Fibroblast of lung (primary cell): ENCODE measurements at regions not wholly inside any gene's neighbourhood (a gene's known extent, or its start where the extent isn't known, plus 50 kb on each side); places are given as distances from the start of the nearest gene placed in this dataset.

ENCODE experiments used
- DNase-seq, 2 donors: peaks; one replicate each; pipeline versions ENCODE4 v3.0.0 to v3.0.0-alpha.2; 2010; ENCODE audit warnings: low read depth in 2 of 2
- H2AFZ ChIP-seq: 2 replicates; pipeline ENCODE4 v1.5.1; 2012; ENCODE audit warnings: low read length, control low read depth, inconsistent platforms
- H3K27ac ChIP-seq: 2 replicates; pipeline ENCODE4 v1.5.1; 2011; ENCODE audit warnings: low read length, control low read depth; ENCODE audit not compliant: insufficient read depth
- H3K27me3 ChIP-seq: 2 replicates; pipeline ENCODE4 v1.5.1; 2011; ENCODE audit warnings: mild to moderate bottlenecking, low read length; ENCODE audit not compliant: control insufficient read depth, insufficient read depth
- H3K36me3 ChIP-seq: 2 replicates; pipeline ENCODE4 v1.5.1; 2011; ENCODE audit warnings: low read length; ENCODE audit not compliant: control insufficient read depth, insufficient read depth
- H3K4me1 ChIP-seq: 2 replicates; pipeline ENCODE4 v1.5.1; 2011; ENCODE audit warnings: low read length; ENCODE audit not compliant: control insufficient read depth, insufficient read depth; ENCODE audit errors: extremely low read depth
- H3K4me2 ChIP-seq: 2 replicates; pipeline ENCODE4 v1.5.1; 2011; ENCODE audit warnings: low read length, control low read depth; ENCODE audit not compliant: insufficient read depth; ENCODE audit errors: extremely low read depth
- H3K4me3 ChIP-seq, 4 experiments: fragments of 200-600 bp in 1 of 4; sonication (generic) in 1 of 4; replicated peaks in 1 of 4; 2 replicates each; pipeline ENCODE4 v1.5.1; 2011 to 2016; ENCODE audit warnings: low read length in 4 of 4, low read depth in 3 of 4, mild to moderate bottlenecking in 3 of 4, control low read depth in 2 of 4, inconsistent platforms in 1 of 4, mixed read lengths in 1 of 4; ENCODE audit not compliant: insufficient read depth in 1 of 4; ENCODE audit errors: control extremely low read depth in 1 of 4
- H3K79me2 ChIP-seq: 2 replicates; pipeline ENCODE4 v1.5.1; 2012; ENCODE audit warnings: mild to moderate bottlenecking, low read length, inconsistent platforms; ENCODE audit not compliant: control insufficient read depth, insufficient read depth
- H3K9ac ChIP-seq: 2 replicates; pipeline ENCODE4 v1.5.1; 2011; ENCODE audit warnings: mild to moderate bottlenecking, low read length, control low read depth; ENCODE audit not compliant: insufficient read depth
- H3K9me3 ChIP-seq: 2 replicates; pipeline ENCODE4 v1.5.1; 2012; ENCODE audit warnings: low read depth, low read length; ENCODE audit not compliant: control insufficient read depth, insufficient read depth
- H4K20me1 ChIP-seq: 2 replicates; pipeline ENCODE4 v1.5.1; 2011; ENCODE audit warnings: low read length; ENCODE audit not compliant: control insufficient read depth, insufficient read depth; ENCODE audit errors: extremely low read depth
- EZH2 ChIP-seq: IDR thresholded peaks from 2 replicates; pipeline ENCODE4 v1.5.1; 2012; ENCODE audit warnings: low read length, control low read depth, mild to moderate bottlenecking; ENCODE audit errors: missing control alignments
- TF ChIP-seq, protein P1 (sequence below), 2 donors: IDR thresholded peaks in 1 of 2; conservative IDR thresholded peaks in 1 of 2; 1 replicate in 1 of 2; 2 replicates in 1 of 2; pipeline ENCODE4 v1.5.1; 2011 to 2012; ENCODE audit warnings: low read length in 2 of 2, control low read depth in 1 of 2, inconsistent platforms in 1 of 2, low read depth in 1 of 2, mild to moderate bottlenecking in 1 of 2

DNA sequence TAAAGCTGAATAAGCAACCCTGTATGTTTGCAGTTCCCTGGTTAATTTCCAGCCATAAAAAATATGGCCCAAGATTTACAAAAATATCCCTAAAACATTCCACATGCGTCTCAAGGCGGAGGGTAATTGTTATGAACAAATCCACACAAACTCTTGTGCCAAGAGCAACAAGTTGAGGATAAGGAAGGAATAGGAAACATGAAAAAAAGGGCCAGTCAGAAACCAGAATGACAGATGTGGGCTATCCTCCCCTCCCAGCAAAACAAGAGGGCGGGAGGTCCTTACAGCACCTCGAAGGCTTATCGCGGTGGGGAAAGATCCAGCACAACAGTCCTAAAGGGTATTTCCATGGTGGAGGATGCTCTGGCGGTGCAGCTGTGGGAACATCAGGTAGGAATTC lies 155.6 kb upstream of the HES1 start:
- H3K4me1 ChIP-seq = no peaks in the 10 kb centered on the region
- H3K4me3 ChIP-seq = no peak overlapping the region
- no peaks in the 10 kb centered on the region for H4K20me1 ChIP-seq
- no peak overlapping the region for H3K4me2 ChIP-seq
- H3K9ac ChIP-seq = no peak overlapping the region
- peak in 1 of 2 donors; percentile 73 for DNase-seq
- no peaks in the 10 kb centered on the region for H3K79me2 ChIP-seq
- H3K36me3 ChIP-seq = no peaks in the 10 kb centered on the region
- H3K27ac ChIP-seq = no peak overlapping the region
- peaks cover 26% of the 10 kb centered on the region for H3K27me3 ChIP-seq
- TF ChIP-seq EZH2 = no peak
- TF ChIP-seq, protein P1, sequence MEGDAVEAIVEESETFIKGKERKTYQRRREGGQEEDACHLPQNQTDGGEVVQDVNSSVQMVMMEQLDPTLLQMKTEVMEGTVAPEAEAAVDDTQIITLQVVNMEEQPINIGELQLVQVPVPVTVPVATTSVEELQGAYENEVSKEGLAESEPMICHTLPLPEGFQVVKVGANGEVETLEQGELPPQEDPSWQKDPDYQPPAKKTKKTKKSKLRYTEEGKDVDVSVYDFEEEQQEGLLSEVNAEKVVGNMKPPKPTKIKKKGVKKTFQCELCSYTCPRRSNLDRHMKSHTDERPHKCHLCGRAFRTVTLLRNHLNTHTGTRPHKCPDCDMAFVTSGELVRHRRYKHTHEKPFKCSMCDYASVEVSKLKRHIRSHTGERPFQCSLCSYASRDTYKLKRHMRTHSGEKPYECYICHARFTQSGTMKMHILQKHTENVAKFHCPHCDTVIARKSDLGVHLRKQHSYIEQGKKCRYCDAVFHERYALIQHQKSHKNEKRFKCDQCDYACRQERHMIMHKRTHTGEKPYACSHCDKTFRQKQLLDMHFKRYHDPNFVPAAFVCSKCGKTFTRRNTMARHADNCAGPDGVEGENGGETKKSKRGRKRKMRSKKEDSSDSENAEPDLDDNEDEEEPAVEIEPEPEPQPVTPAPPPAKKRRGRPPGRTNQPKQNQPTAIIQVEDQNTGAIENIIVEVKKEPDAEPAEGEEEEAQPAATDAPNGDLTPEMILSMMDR (conservative IDR thresholded peaks at IDR 0.05 in 1 of 2, IDR thresholded peaks at IDR 0.05 in 1 of 2; ENCODE audit: low read depth in 1 of 2, low read length in 2 of 2) = no peak
- no peaks in the 10 kb centered on the region for H3K9me3 ChIP-seq
- no peak overlapping the region for H2AFZ ChIP-seq

DNA sequence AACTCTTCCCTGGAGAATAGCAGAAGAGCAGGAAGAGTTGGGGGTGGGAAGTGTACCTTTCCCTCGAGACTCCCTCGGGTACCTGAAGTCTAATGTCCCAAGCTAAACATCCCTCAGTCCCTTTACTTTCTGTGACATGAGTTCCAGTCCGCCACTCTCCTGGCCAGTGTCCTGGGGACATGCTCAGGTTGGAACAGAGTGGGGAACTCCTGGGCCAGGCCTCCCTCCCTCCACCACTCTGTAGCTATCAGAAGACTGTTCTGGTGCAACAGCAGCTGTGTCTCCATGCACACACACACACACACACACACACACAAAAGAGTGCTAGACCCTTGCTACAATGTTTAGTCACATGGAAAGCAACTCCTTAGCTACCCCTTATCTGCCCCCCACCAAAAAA lies 155.0 kb upstream of the HES1 start:
- H3K4me3 ChIP-seq = no peak overlapping the region
- peaks cover 22% of the 10 kb centered on the region for H3K27me3 ChIP-seq
- no peak overlapping the region for H3K9ac ChIP-seq
- H4K20me1 ChIP-seq = no peaks in the 10 kb centered on the region
- H3K4me2 ChIP-seq = no peak overlapping the region
- H3K79me2 ChIP-seq = no peaks in the 10 kb centered on the region
- no peak for DNase-seq
- H2AFZ ChIP-seq = no peak overlapping the region
- no peaks in the 10 kb centered on the region for H3K36me3 ChIP-seq
- H3K27ac ChIP-seq = no peak overlapping the region
- no peaks in the 10 kb centered on the region for H3K4me1 ChIP-seq
- H3K9me3 ChIP-seq = no peaks in the 10 kb centered on the region
- no peak for TF ChIP-seq EZH2
- TF ChIP-seq, protein P1 (conservative IDR thresholded peaks at IDR 0.05 in 1 of 2, IDR thresholded peaks at IDR 0.05 in 1 of 2; ENCODE audit: low read depth in 1 of 2, low read length in 2 of 2) = no peak

DNA sequence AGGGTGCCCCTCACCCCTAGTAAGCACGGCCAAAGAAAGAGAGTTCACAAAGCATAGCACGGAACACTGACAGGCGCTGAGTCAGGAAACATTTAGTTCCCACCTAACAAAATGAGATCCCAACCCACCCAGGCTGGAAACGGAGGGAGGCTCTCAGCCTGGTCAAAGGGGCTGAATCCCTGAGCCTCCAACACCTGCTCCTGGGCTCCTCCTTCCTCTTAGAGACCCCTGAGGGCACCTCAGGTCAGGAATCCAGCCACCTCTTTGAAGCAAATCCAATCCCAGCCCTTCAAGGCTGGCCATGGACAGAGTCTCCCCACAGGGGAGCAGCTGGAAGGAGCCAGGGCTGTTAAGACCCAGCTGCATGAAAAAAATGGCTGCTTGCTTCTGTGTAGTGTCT lies 154.4 kb upstream of the HES1 start:
- H3K4me3 ChIP-seq = no peak overlapping the region
- no peaks in the 10 kb centered on the region for H3K4me1 ChIP-seq
- no peak overlapping the region for H3K4me2 ChIP-seq
- H3K36me3 ChIP-seq = no peaks in the 10 kb centered on the region
- H2AFZ ChIP-seq = no peak overlapping the region
- no peaks in the 10 kb centered on the region for H3K9me3 ChIP-seq
- TF ChIP-seq, protein P1 (conservative IDR thresholded peaks at IDR 0.05 in 1 of 2, IDR thresholded peaks at IDR 0.05 in 1 of 2; ENCODE audit: low read depth in 1 of 2, low read length in 2 of 2) = no peak
- no peak for TF ChIP-seq EZH2
- no peak overlapping the region for H3K27ac ChIP-seq
- H3K27me3 ChIP-seq = peaks cover 22% of the 10 kb centered on the region
- no peak for DNase-seq
- H3K9ac ChIP-seq = no peak overlapping the region
- no peaks in the 10 kb centered on the region for H4K20me1 ChIP-seq
- no peaks in the 10 kb centered on the region for H3K79me2 ChIP-seq
